NB4 (cell line): ENCODE measurements at regions not wholly inside any gene's neighbourhood (a gene's known extent, or its start where the extent isn't known, plus 50 kb on each side); places are given as distances from the start of the nearest gene placed in this dataset.

Experiments used
- DNase-seq: peaks from one replicate; pipeline ENCODE4 v3.0.0; 2010; ENCODE audit warnings: low read depth
- H3K4me3 ChIP-seq: one replicate; pipeline ENCODE4 v1.5.1; 2011; ENCODE audit warnings: mild to moderate bottlenecking, low read depth, low read length, moderate library complexity
- CTCF ChIP-seq: IDR thresholded peaks from one replicate; pipeline ENCODE4 v1.5.1; 2012; ENCODE audit warnings: low read depth, low read length
- MYC ChIP-seq: IDR thresholded peaks from 2 replicates; pipeline ENCODE4 v1.6.1; 2011; ENCODE audit warnings: low read depth, low read length
- POLR2A ChIP-seq: IDR thresholded peaks from 2 replicates; pipeline ENCODE4 v1.6.1; 2011; ENCODE audit warnings: mild to moderate bottlenecking; ENCODE audit not compliant: insufficient read length; ENCODE audit errors: extremely low read depth
- TF ChIP-seq, protein P1 (sequence below): IDR thresholded peaks from 2 replicates; pipeline ENCODE4 v1.6.1; 2011; ENCODE audit warnings: low read depth, low read length

- no peak for TF ChIP-seq MYC
- H3K4me3 ChIP-seq = no peak overlapping the region
- DNase-seq = no peak
Observed at GRCh38 chr6:14658030-14658429, 540.5 kb downstream of the CD83 start.

DNA sequence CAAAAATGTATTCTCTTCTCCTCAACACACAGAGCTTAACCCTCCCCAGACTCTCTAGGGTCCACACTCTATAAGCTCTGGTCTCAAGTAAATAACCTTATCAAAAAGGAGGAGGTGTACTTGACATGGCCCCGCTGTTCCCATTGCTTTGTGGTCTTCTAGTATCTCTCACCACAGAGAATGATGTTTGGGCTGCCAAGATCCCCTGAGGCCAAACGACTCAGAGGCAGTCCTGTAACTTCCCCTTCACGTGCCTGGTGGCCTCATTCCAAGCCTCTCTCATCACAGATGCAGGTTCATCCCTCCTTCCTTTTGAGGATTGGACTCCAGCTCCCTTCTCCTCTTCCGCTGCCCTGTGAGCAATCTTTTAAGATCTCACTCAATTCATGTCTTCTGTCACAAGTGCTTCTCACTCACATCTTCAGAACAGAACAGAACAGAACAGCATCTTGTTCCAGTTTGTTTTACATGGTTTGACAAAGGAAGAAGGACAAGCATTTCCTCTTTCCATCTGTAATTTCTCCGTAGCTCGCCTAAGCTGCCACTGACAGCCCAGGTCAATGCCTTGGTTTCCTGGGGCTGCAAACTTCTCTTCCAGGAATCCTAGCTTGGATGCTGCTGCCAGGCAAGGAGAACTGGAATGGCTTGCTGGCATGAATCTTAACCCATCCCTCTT, 541.5 kb downstream of the CD83 start:
- no peak overlapping the region for H3K4me3 ChIP-seq
- peak; percentile 96 for DNase-seq
- TF ChIP-seq, protein P1, sequence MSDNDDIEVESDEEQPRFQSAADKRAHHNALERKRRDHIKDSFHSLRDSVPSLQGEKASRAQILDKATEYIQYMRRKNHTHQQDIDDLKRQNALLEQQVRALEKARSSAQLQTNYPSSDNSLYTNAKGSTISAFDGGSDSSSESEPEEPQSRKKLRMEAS = peak; percentile 72
- TF ChIP-seq CTCF = no peak
- no peak; the same call in 1 of the 2 replicates for TF ChIP-seq MYC
- no peak for TF ChIP-seq POLR2A

DNA sequence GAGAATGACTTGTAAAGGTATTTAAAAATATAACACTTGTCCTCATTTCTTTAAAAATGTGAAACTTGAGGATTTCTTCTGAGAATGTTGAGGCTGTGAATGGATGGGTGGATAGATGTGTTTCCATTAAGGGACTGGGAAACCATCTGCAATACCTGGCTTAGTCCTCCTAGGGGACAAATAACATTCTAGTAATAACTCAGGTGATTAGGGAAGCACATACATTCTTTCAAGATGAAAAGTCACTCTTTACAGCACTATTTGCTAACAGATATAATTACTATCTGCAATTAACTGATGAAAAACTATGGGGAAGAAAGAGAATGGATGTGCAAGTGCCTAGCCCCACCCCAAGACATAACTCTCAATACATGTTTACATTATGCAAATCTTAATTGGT, 542.3 kb downstream of the CD83 start:
- DNase-seq = no peak
- TF ChIP-seq, protein P1 = no peak
- TF ChIP-seq MYC (no peak), POLR2A (no peak), CTCF (no peak)
- no peak overlapping the region for H3K4me3 ChIP-seq

GRCh38 chr6:14660806-14661579, 543.4 kb downstream of the CD83 start:
- DNase-seq = peak; percentile 84

DNA sequence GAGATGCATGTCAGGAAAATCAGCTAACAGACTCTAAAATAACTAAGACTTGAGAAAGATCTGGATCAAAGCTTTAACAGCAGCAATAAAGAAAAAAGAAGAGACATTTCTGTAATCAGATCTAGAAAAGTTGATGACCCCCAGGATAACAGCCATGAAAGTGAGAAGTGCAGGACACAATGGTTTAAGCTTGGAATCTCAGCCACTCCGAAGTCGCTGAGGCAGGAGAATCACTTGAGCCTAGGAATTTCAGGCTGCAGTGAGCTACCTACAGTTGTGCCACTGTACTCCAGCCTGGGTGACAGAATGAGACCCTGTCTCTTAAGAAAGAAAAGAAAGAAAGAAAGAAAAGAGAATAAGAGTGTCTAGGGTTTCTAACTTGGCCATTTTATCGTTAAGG, 544.1 kb downstream of the CD83 start:
- no peak overlapping the region for H3K4me3 ChIP-seq
- TF ChIP-seq POLR2A (no peak), CTCF (no peak), MYC (no peak)
- TF ChIP-seq, protein P1 = no peak
- no peak for DNase-seq

More at GRCh38 chr6:14660806-14661579, 543.4 kb downstream of the CD83 start:
- no peak overlapping the region for H3K4me3 ChIP-seq
- no peak for TF ChIP-seq MYC
- no peak for TF ChIP-seq POLR2A
- TF ChIP-seq, protein P1 = no peak
- no peak for TF ChIP-seq CTCF

GRCh38 chr6:14664112-14664601, 546.6 kb downstream of the CD83 start:
- DNase-seq = peak; percentile 58
- no peak for TF ChIP-seq CTCF
- TF ChIP-seq MYC = no peak
- TF ChIP-seq, protein P1 = no peak
- no peak overlapping the region for H3K4me3 ChIP-seq
